Ishikawa (cell line): ENCODE measurements at regions not wholly inside any gene's neighbourhood (a gene's known extent, or its start where the extent isn't known, plus 50 kb on each side); places are given as distances from the start of the nearest gene placed in this dataset.

Source experiments
- CEBPB ChIP-seq: IDR thresholded peaks from 2 replicates; pipeline ENCODE4 v1.6.1; 2012
- CREB1 ChIP-seq: IDR thresholded peaks from 2 replicates; pipeline ENCODE4 v1.6.1; 2012; ENCODE audit warnings: low read depth
- EP300 ChIP-seq: IDR thresholded peaks from 2 replicates; pipeline ENCODE4 v1.6.1; 2012; ENCODE audit warnings: borderline replicate concordance
- RAD21 ChIP-seq: IDR thresholded peaks from 2 replicates; pipeline ENCODE4 v1.6.1; 2012; ENCODE audit warnings: low read depth

DNA sequence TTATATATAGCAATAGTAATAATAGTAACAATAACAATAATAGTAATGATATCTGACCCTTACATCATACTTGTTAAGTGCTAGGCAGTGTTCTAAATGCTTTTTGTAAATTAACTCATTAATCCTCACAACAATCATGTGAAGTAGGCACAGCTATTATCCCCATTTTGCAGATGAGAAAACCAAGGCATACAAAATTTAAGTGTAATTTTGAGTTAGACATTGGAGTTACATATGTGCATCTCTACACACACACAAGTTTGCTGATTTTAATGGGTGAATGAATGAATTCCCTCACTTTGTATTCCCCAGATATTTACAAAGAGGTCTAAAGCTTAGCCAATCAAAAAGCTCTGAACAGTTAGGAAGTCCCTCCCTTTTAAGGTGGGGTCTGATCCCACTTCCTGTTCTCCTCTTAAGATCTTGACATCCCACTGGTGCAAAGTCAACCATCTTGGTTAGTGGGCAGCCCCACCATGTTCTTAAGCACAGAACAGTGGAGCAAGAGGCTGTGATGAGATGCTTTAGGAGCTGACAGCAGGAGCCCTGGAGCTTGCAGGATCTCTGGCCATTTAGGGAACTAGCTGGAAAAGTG lies 85.3 kb upstream of the FOXP4 start:
- no peak for TF ChIP-seq CREB1
- no peak for TF ChIP-seq RAD21
- no peak for TF ChIP-seq CEBPB
- no peak for TF ChIP-seq EP300
